DOHH2 (cell line): ENCODE measurements at regions not wholly inside any gene's neighbourhood (a gene's known extent, or its start where the extent isn't known, plus 50 kb on each side); places are given as distances from the start of the nearest gene placed in this dataset.

ENCODE experiments used
- H3F3A ChIP-seq: fragments of 200-600 bp; sonication (generic), shearing (Covaris generic); 2 replicates; pipeline ENCODE4 v1.6.0; 2016; ENCODE audit warnings: antibody characterized with exemption, mild to moderate bottlenecking; ENCODE audit not compliant: control insufficient read depth, insufficient read depth
- H3K27ac ChIP-seq: fragments of 200-600 bp; sonication (generic); 2 replicates; pipeline ENCODE4 v1.5.1; 2014; ENCODE audit warnings: low read depth, mild to moderate bottlenecking, low read length, moderate library complexity
- H3K27me3 ChIP-seq: fragments of 200-600 bp; sonication (generic); 2 replicates; pipeline ENCODE4 v1.6.1; 2014; ENCODE audit warnings: mild to moderate bottlenecking, low read length, mixed read lengths; ENCODE audit not compliant: control insufficient read depth
- H3K36me3 ChIP-seq: fragments of 200-600 bp; sonication (generic); 2 replicates; pipeline ENCODE4 v1.6.1; 2014; ENCODE audit warnings: mild to moderate bottlenecking, low read length, moderate library complexity, mixed read lengths; ENCODE audit not compliant: control insufficient read depth
- H3K4me1 ChIP-seq: fragments of 200-600 bp; sonication (generic); 2 replicates; pipeline ENCODE4 v1.6.1; 2014; ENCODE audit warnings: mild to moderate bottlenecking, low read length, mixed read lengths; ENCODE audit not compliant: control insufficient read depth
- H3K4me2 ChIP-seq: fragments of 200-600 bp; sonication (generic); 2 replicates; pipeline ENCODE4 v1.6.0; 2014; ENCODE audit warnings: mild to moderate bottlenecking, low read length, moderate library complexity
- H3K4me3 ChIP-seq: fragments of 200-600 bp; sonication (generic); 2 replicates; pipeline ENCODE4 v1.5.1; 2014; ENCODE audit warnings: mild to moderate bottlenecking, low read length, mixed read lengths
- H3K79me2 ChIP-seq: fragments of 200-600 bp; sonication (generic); 2 replicates; pipeline ENCODE4 v1.6.1; 2014; ENCODE audit warnings: mild to moderate bottlenecking, low read length, mixed read lengths; ENCODE audit not compliant: control insufficient read depth
- H3K9me2 ChIP-seq: fragments of 200-600 bp; sonication (generic); replicated peaks from 2 replicates; pipeline ENCODE4 v1.6.1; 2014; ENCODE audit warnings: mild to moderate bottlenecking, low read length, mixed read lengths; ENCODE audit not compliant: control insufficient read depth
- H3K9me3 ChIP-seq: fragments of 200-600 bp; sonication (generic); 2 replicates; pipeline ENCODE4 v1.6.1; 2014; ENCODE audit warnings: antibody characterized with exemption, low read length, mixed read lengths; ENCODE audit not compliant: control insufficient read depth, insufficient read depth
- H4K20me1 ChIP-seq: fragments of 200-600 bp; sonication (generic); 2 replicates; pipeline ENCODE4 v1.6.0; 2014; ENCODE audit warnings: low read depth, mild to moderate bottlenecking, antibody characterized with exemption, low read length, moderate library complexity; ENCODE audit not compliant: control insufficient read depth, insufficient read depth
- EZH2phosphoT487 ChIP-seq: fragments of 200-600 bp; sonication (generic); IDR thresholded peaks from 2 replicates; pipeline ENCODE4 v1.6.1; 2017; ENCODE audit warnings: borderline replicate concordance, mild to moderate bottlenecking, antibody characterized with exemption, low read length, moderate library complexity, mixed read lengths
- TF ChIP-seq, protein P1 (sequence below): fragments of 200-600 bp; sonication (generic); IDR thresholded peaks from one replicate; pipeline ENCODE4 v1.5.1; 2014; ENCODE audit warnings: antibody characterized with exemption, mild to moderate bottlenecking, low read depth, low read length; ENCODE audit not compliant: poor library complexity, severe bottlenecking

DNA sequence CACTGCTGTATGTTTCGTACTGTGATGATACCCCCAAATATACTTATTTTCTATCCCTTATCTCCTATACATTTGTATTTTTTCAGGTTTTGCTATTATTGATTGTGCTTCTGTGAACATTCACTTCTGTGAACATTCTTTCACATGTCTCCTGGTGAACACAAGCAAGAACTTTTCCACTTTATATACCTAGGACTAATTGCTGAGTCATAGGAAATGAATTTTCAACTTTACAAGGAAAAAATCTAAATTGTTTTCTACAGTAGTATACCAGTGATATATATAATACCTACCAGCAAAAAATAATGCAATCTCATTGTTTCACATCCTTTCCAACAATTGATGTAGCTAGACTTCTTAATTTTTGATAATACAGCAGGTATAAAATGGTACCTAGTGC, 139.5 kb upstream of the MAGEB18 start:
- H3K4me2 ChIP-seq = no peak overlapping the region
- no peaks in the 10 kb centered on the region for H4K20me1 ChIP-seq
- H3K4me1 ChIP-seq = no peaks in the 10 kb centered on the region
- no peak overlapping the region for H3K27ac ChIP-seq
- H3K36me3 ChIP-seq = no peaks in the 10 kb centered on the region
- H3K9me2 ChIP-seq = no peaks in the 10 kb centered on the region
- H3K79me2 ChIP-seq = no peaks in the 10 kb centered on the region
- TF ChIP-seq, protein P1, sequence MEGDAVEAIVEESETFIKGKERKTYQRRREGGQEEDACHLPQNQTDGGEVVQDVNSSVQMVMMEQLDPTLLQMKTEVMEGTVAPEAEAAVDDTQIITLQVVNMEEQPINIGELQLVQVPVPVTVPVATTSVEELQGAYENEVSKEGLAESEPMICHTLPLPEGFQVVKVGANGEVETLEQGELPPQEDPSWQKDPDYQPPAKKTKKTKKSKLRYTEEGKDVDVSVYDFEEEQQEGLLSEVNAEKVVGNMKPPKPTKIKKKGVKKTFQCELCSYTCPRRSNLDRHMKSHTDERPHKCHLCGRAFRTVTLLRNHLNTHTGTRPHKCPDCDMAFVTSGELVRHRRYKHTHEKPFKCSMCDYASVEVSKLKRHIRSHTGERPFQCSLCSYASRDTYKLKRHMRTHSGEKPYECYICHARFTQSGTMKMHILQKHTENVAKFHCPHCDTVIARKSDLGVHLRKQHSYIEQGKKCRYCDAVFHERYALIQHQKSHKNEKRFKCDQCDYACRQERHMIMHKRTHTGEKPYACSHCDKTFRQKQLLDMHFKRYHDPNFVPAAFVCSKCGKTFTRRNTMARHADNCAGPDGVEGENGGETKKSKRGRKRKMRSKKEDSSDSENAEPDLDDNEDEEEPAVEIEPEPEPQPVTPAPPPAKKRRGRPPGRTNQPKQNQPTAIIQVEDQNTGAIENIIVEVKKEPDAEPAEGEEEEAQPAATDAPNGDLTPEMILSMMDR = no peak
- no peak for TF ChIP-seq EZH2phosphoT487
- no peaks in the 10 kb centered on the region for H3K9me3 ChIP-seq
- no peaks in the 10 kb centered on the region for H3K27me3 ChIP-seq
- no peaks in the 10 kb centered on the region for H3F3A ChIP-seq
- H3K4me3 ChIP-seq = no peak overlapping the region

DNA sequence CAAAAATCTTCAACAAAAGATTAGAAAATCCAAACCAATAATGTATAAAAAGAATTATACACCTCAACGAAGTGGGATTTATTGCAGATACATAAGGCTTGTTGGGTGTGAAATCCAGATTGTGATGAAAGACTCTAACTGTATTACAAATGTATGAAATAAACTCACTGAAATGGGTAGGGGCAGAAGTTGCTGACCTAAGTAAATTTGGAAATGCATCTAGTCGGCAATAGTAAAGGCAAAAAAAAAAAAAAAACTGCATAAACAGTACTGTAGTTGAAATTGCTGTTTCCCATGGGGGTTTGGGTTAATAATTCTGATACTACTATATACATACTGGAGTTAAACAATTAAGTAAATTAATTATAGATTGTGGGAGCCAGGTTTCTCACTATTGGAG, 130.7 kb upstream of the MAGEB18 start:
- no peaks in the 10 kb centered on the region for H3K79me2 ChIP-seq
- no peak overlapping the region for H3K27ac ChIP-seq
- H3F3A ChIP-seq = no peaks in the 10 kb centered on the region
- H3K9me2 ChIP-seq = no peaks in the 10 kb centered on the region
- no peaks in the 10 kb centered on the region for H3K36me3 ChIP-seq
- TF ChIP-seq, protein P1 = no peak
- TF ChIP-seq EZH2phosphoT487 = no peak
- H3K9me3 ChIP-seq = no peaks in the 10 kb centered on the region
- H3K4me1 ChIP-seq = no peaks in the 10 kb centered on the region
- H3K4me2 ChIP-seq = no peak overlapping the region
- no peaks in the 10 kb centered on the region for H4K20me1 ChIP-seq
- no peaks in the 10 kb centered on the region for H3K27me3 ChIP-seq
- no peak overlapping the region for H3K4me3 ChIP-seq

DNA sequence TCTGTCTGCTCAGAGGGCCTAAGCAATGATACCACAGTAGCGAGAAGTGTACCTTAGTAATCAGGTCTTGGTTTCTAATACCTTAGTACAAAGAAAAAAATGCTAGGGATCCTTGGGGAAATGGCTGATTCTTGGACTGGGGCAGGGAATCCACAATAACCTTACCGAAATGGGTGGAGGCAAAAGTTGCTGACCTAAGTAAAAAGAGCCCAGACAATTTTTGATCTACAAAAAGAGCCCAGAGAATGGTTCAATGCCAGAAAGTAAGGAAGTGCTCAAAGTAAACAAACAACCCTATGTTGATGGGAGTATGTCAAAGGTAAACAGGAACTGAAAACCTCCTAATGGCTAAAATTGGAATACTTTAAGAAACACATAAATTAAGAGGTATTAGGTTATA, 130.1 kb upstream of the MAGEB18 start:
- Histone ChIP-seq H3K36me3 (no peaks in the 10 kb centered on the region), H3K9me2 (no peaks in the 10 kb centered on the region), H3F3A (no peaks in the 10 kb centered on the region), H3K27me3 (no peaks in the 10 kb centered on the region), H3K4me2 (no peak overlapping the region), H3K79me2 (no peaks in the 10 kb centered on the region), H3K4me1 (no peaks in the 10 kb centered on the region), H3K9me3 (no peaks in the 10 kb centered on the region), H3K4me3 (no peak overlapping the region), H4K20me1 (no peaks in the 10 kb centered on the region), H3K27ac (no peak overlapping the region)
- TF ChIP-seq EZH2phosphoT487 = no peak
- TF ChIP-seq, protein P1 = no peak

DNA sequence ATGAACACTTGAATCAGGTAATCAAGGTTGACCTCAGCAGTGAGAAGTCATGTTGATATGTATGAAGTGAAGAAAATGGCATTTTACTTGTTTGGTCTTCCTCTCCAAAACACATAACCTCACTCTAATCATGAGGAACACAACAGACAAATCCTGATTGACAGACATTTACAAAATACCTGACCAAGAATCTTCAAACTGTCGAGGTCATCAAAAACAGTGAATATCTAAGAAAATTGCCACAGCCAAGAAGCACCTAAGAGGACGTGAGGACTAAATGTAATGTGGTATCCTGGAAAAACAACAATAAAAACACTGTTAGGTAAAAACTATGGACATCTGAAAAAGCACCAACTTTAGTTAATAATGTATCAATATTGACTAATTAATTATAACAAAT, 129.5 kb upstream of the MAGEB18 start:
- no peak overlapping the region for H3K4me3 ChIP-seq
- H4K20me1 ChIP-seq = no peaks in the 10 kb centered on the region
- no peaks in the 10 kb centered on the region for H3K9me2 ChIP-seq
- H3K27me3 ChIP-seq = no peaks in the 10 kb centered on the region
- H3K4me2 ChIP-seq = no peak overlapping the region
- no peaks in the 10 kb centered on the region for H3K4me1 ChIP-seq
- no peak overlapping the region for H3K27ac ChIP-seq
- no peak for TF ChIP-seq EZH2phosphoT487
- TF ChIP-seq, protein P1 = no peak
- no peaks in the 10 kb centered on the region for H3K9me3 ChIP-seq
- no peaks in the 10 kb centered on the region for H3K36me3 ChIP-seq
- H3F3A ChIP-seq = no peaks in the 10 kb centered on the region
- H3K79me2 ChIP-seq = no peaks in the 10 kb centered on the region
